ENCODE measurements at regions not wholly inside any gene's neighbourhood (a gene's known extent, or its start where the extent isn't known, plus 50 kb on each side); places are given as distances from the start of the nearest gene placed in this dataset.

- no peaks in the 10 kb centered on the region for H3K27me3 ChIP-seq
- peaks cover 5% of the 10 kb centered on the region for H3K4me1 ChIP-seq
- 90 to 97% methylated on average over 3 of the region's 3 CpGs for WGBS, 2 donors
- H3K27ac ChIP-seq, result no peak overlapping the region
- DNase-seq (no peak), ATAC-seq (no peak)
- H3K9me3 ChIP-seq, result no peaks in the 10 kb centered on the region
- no peak overlapping the region for H3K4me3 ChIP-seq
- TF ChIP-seq, protein P1, sequence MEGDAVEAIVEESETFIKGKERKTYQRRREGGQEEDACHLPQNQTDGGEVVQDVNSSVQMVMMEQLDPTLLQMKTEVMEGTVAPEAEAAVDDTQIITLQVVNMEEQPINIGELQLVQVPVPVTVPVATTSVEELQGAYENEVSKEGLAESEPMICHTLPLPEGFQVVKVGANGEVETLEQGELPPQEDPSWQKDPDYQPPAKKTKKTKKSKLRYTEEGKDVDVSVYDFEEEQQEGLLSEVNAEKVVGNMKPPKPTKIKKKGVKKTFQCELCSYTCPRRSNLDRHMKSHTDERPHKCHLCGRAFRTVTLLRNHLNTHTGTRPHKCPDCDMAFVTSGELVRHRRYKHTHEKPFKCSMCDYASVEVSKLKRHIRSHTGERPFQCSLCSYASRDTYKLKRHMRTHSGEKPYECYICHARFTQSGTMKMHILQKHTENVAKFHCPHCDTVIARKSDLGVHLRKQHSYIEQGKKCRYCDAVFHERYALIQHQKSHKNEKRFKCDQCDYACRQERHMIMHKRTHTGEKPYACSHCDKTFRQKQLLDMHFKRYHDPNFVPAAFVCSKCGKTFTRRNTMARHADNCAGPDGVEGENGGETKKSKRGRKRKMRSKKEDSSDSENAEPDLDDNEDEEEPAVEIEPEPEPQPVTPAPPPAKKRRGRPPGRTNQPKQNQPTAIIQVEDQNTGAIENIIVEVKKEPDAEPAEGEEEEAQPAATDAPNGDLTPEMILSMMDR (IDR thresholded peaks at IDR 0.05), result no peak
- no peaks in the 10 kb centered on the region for H3K36me3 ChIP-seq (replicated peaks in 1 of 2; ENCODE audit: insufficient read depth in 1 of 2, low read depth in 2 of 2)
- intact Hi-C loops (cut with DNase I), result no loop called here
Observed at GRCh38 chr12:75759842-75760572, 248.6 kb upstream of the KRR1 start.

- Histone ChIP-seq H3K27ac (no peak overlapping the region), H3K27me3 (no peaks in the 10 kb centered on the region), H3K9me3 (no peaks in the 10 kb centered on the region), H3K4me3 (no peak overlapping the region), H3K4me1 (peaks cover 5% of the 10 kb centered on the region), H3K36me3 (replicated peaks in 1 of 2; ENCODE audit: insufficient read depth in 1 of 2, low read depth in 2 of 2) (no peaks in the 10 kb centered on the region)
- intact Hi-C loops (cut with DNase I), result no loop called here
- TF ChIP-seq, protein P1 (IDR thresholded peaks at IDR 0.05), result no peak
- no peak for TF ChIP-seq POLR2A (IDR thresholded peaks at IDR 0.05)
- ATAC-seq (no peak), DNase-seq (no peak)
- 84 to 96% methylated on average over 4 of the region's 4 CpGs for WGBS, 2 donors
Observed at GRCh38 chr12:75759196-75759595, 247.8 kb upstream of the KRR1 start.

GRCh38 chr12:75756771-75757170 is 245.4 kb upstream of the KRR1 start:
- WGBS, 2 donors, result 96 to 97% methylated on average over 3 of the region's 3 CpGs
- TF ChIP-seq POLR2A (IDR thresholded peaks at IDR 0.05), result no peak
- TF ChIP-seq, protein P1 (IDR thresholded peaks at IDR 0.05), result no peak
- no peak overlapping the region for H3K27ac ChIP-seq
- peaks cover 5% of the 10 kb centered on the region for H3K4me1 ChIP-seq
- ATAC-seq (no peak), DNase-seq (no peak)
- H3K27me3 ChIP-seq, result no peaks in the 10 kb centered on the region
- no peaks in the 10 kb centered on the region for H3K9me3 ChIP-seq
- H3K36me3 ChIP-seq (replicated peaks in 1 of 2; ENCODE audit: insufficient read depth in 1 of 2, low read depth in 2 of 2), result no peaks in the 10 kb centered on the region
- H3K4me3 ChIP-seq, result no peak overlapping the region
- intact Hi-C loops (cut with DNase I), result no loop called here

GRCh38 chr12:75756111-75756510 is 244.7 kb upstream of the KRR1 start:
- intact Hi-C loops (cut with DNase I), result no loop called here

More at GRCh38 chr12:75756111-75756510, 244.7 kb upstream of the KRR1 start:
- Histone ChIP-seq H3K4me1 (peaks cover 11% of the 10 kb centered on the region), H3K9me3 (no peaks in the 10 kb centered on the region), H3K27me3 (no peaks in the 10 kb centered on the region), H3K4me3 (no peak overlapping the region), H3K36me3 (replicated peaks in 1 of 2; ENCODE audit: insufficient read depth in 1 of 2, low read depth in 2 of 2) (no peaks in the 10 kb centered on the region), H3K27ac (no peak overlapping the region)
- DNase-seq (no peak), ATAC-seq (no peak)
- TF ChIP-seq POLR2A (IDR thresholded peaks at IDR 0.05), result no peak
- TF ChIP-seq, protein P1 (IDR thresholded peaks at IDR 0.05), result no peak

All from body of pancreas (tissue), 4 donors.